IMR-90 (cell line): ENCODE measurements at regions not wholly inside any gene's neighbourhood (a gene's known extent, or its start where the extent isn't known, plus 50 kb on each side); places are given as distances from the start of the nearest gene placed in this dataset.

Experiments used
- ATAC-seq: fragments of 200-7000 bp; cut with Tn5 transposase; 2 replicates; pipeline ENCODE4 v1.9.1; 2020; ENCODE audit warnings: low read depth, mild to moderate bottlenecking, moderate library complexity
- BruUV-seq: library from RNA; stranded (reverse); fragments of 400-500 nt; replicated peaks from 2 replicates; lab custom pipeline; 2021; lab: Mats Ljungman, UMichigan
- CTCF ChIA-PET: fragments of 300-600 bp; formaldehyde crosslinking; extraction: SDS; loops from one replicate; lab custom pipeline; 2021; ENCODE audit warnings: antibody characterized with exemption; lab: Yijun Ruan, JAX
- POLR2A ChIA-PET: fragments of 300-600 bp; sonication (Branson Sonifier 250); formaldehyde crosslinking; loops from one replicate; lab custom pipeline; 2022; ENCODE audit warnings: antibody characterized with exemption; ENCODE audit not compliant: unreplicated experiment; lab: Charles Lee
- DNase-seq: peaks from one replicate; pipeline ENCODE4 v3.0.0; 2013
- H2AFZ ChIP-seq: replicated peaks from 2 replicates; pipeline ENCODE3; 2013; ENCODE audit warnings: low read length, mild to moderate bottlenecking; ENCODE audit not compliant: poor library complexity
- H2AK5ac ChIP-seq: 2 replicates; pipeline ENCODE4 v1.6.1; 2013; ENCODE audit warnings: low read depth, low read length, inconsistent platforms
- H2AK9ac ChIP-seq: replicated peaks from 2 replicates; pipeline ENCODE3; 2013; ENCODE audit warnings: mild to moderate bottlenecking, low read depth, low read length, moderate library complexity; ENCODE audit not compliant: poor library complexity
- H2BK120ac ChIP-seq: 2 replicates; pipeline ENCODE4 v1.6.1; 2013; ENCODE audit warnings: low read depth, low read length, inconsistent platforms
- H2BK15ac ChIP-seq: 3 replicates; pipeline ENCODE4 v1.6.1; 2013; ENCODE audit warnings: low read depth, low read length, inconsistent platforms
- H2BK20ac ChIP-seq: 2 replicates; pipeline ENCODE4 v1.6.1; 2013; ENCODE audit warnings: low read depth, mild to moderate bottlenecking, inconsistent platforms, low read length, moderate library complexity
- H2BK5ac ChIP-seq: 2 replicates; pipeline ENCODE4 v1.6.1; 2013; ENCODE audit warnings: mild to moderate bottlenecking, low read depth, low read length, inconsistent platforms; ENCODE audit not compliant: poor library complexity, severe bottlenecking
- H3K14ac ChIP-seq: replicated peaks from 2 replicates; pipeline ENCODE4 v1.6.1; 2013; ENCODE audit warnings: low read depth, low read length, inconsistent platforms
- H3K18ac ChIP-seq: 2 replicates; pipeline ENCODE4 v1.6.1; 2013; ENCODE audit warnings: low read depth, low read length, control low read depth
- H3K23ac ChIP-seq: 2 replicates; pipeline ENCODE4 v1.6.1; 2013; ENCODE audit warnings: low read depth, low read length, inconsistent platforms
- H3K27ac ChIP-seq: 2 replicates; pipeline ENCODE4 v1.5.1; 2013; ENCODE audit warnings: mild to moderate bottlenecking, control low read depth, low read length; ENCODE audit not compliant: insufficient read depth
- H3K27me3 ChIP-seq: 2 replicates; pipeline ENCODE4 v1.6.1; 2013; ENCODE audit warnings: low read length; ENCODE audit not compliant: control insufficient read depth, insufficient read depth
- H3K36me3 ChIP-seq: 2 replicates; pipeline ENCODE4 v1.6.1; 2013; ENCODE audit warnings: low read length, mixed read lengths; ENCODE audit not compliant: control insufficient read depth, insufficient read depth
- H3K4ac ChIP-seq: 2 replicates; pipeline ENCODE4 v1.6.1; 2013; ENCODE audit warnings: low read depth, low read length, inconsistent platforms
- H3K4me1 ChIP-seq: 2 replicates; pipeline ENCODE4 v1.6.1; 2013; ENCODE audit warnings: low read length, mixed read lengths; ENCODE audit not compliant: control insufficient read depth, insufficient read depth
- H3K4me2 ChIP-seq: 2 replicates; pipeline ENCODE4 v1.6.1; 2013; ENCODE audit warnings: low read depth, mild to moderate bottlenecking, control low read depth, low read length, moderate library complexity
- H3K4me3 ChIP-seq: 2 replicates; pipeline ENCODE4 v1.5.1; 2013; ENCODE audit warnings: low read depth, mild to moderate bottlenecking, control low read depth, low read length, moderate library complexity; ENCODE audit not compliant: insufficient read depth
- H3K56ac ChIP-seq: 2 replicates; pipeline ENCODE4 v1.6.1; 2013; ENCODE audit warnings: low read length, inconsistent platforms; ENCODE audit not compliant: insufficient read depth; ENCODE audit errors: extremely low read depth
- H3K79me1 ChIP-seq, 2 experiments: 2 replicates each; pipeline ENCODE4 v1.6.1; 2013; ENCODE audit warnings: low read length in 2 of 2, inconsistent platforms in 1 of 2, low read depth in 1 of 2
- H3K9ac ChIP-seq: 2 replicates; pipeline ENCODE4 v1.6.1; 2013; ENCODE audit warnings: low read depth, low read length, control low read depth
- H3K9me1 ChIP-seq: 2 replicates; pipeline ENCODE4 v1.6.1; 2013; ENCODE audit warnings: low read length, inconsistent platforms; ENCODE audit not compliant: insufficient read depth
- H3K9me3 ChIP-seq: 2 replicates; pipeline ENCODE4 v1.6.1; 2013; ENCODE audit warnings: low read length; ENCODE audit not compliant: control insufficient read depth, insufficient read depth
- H4K20me1 ChIP-seq: 2 replicates; pipeline ENCODE4 v1.6.1; 2013; ENCODE audit warnings: low read length, inconsistent platforms; ENCODE audit not compliant: insufficient read depth
- H4K5ac ChIP-seq: 2 replicates; pipeline ENCODE4 v1.6.1; 2013; ENCODE audit warnings: mild to moderate bottlenecking, low read depth, low read length, control low read depth
- H4K8ac ChIP-seq, 2 experiments: 2 replicates each; pipeline ENCODE4 v1.6.1; 2013; ENCODE audit warnings: low read depth in 2 of 2, low read length in 2 of 2, control low read depth in 1 of 2, inconsistent platforms in 1 of 2
- H4K91ac ChIP-seq: 2 replicates; pipeline ENCODE4 v1.6.1; 2013; ENCODE audit warnings: low read depth, low read length, inconsistent platforms; ENCODE audit not compliant: insufficient read depth
- RCOR1 ChIP-seq: IDR thresholded peaks from 2 replicates; pipeline ENCODE4 v1.6.1; 2012; ENCODE audit warnings: mild to moderate bottlenecking, low read length, improper control_type of control experiment; ENCODE audit not compliant: insufficient replicate concordance
- WGBS, 2 experiments: methylation state at CpG; one replicate each; pipeline versions ENCODE4 v1.1.5 to v1.1.7; 2013; ENCODE audit warnings: missing lambda C conversion rate in 2 of 2; ENCODE audit not compliant: insufficient read length in 1 of 2; ENCODE audit errors: extremely low coverage in 2 of 2; 5-methylcytosine and 5-hydroxymethylcytosine counted together
- dilution Hi-C: fragments of 300-500 bp; cut with HindIII; formaldehyde crosslinking; loops from one replicate; pipeline ENCODE4 v1.14.3; 2018; ENCODE audit warnings: low sequenced_read_pairs; ENCODE audit not compliant: unreplicated experiment
- in situ Hi-C: fragments of 300-500 bp; cut with MboI; formaldehyde crosslinking; loops from 3 replicates; pipeline ENCODE4 v1.14.3; 2019; ENCODE audit warnings: low sequenced_read_pairs, inconsistent platforms, mixed read lengths
- intact Hi-C: fragments of 100-400 bp; cut with micrococcal nuclease; formaldehyde crosslinking; loops from 2 replicates; pipeline ENCODE4 v1.10.0; 2022

GRCh38 chr3:157841029-157841428 is 265.2 kb downstream of the SHOX2 start:
- Histone ChIP-seq H3K9me1 (no peaks in the 10 kb centered on the region), H2AK5ac (no peak overlapping the region), H3K27me3 (no peaks in the 10 kb centered on the region; the same call in 1 of the 2 replicates), H3K36me3 (no peaks in the 10 kb centered on the region), H2BK15ac (no peak overlapping the region), H2AK9ac (no peak overlapping the region), H4K91ac (no peak overlapping the region), H3K4ac (no peak overlapping the region), H4K20me1 (no peaks in the 10 kb centered on the region), H3K4me2 (no peak overlapping the region), H3K18ac (no peak overlapping the region), H4K5ac (no peak overlapping the region), H3K79me1 (no peaks in the 10 kb centered on the region), H3K56ac (no peak overlapping the region), H2BK5ac (no peak overlapping the region), H2AFZ (no peak overlapping the region), H3K9me3 (no peaks in the 10 kb centered on the region), H3K4me3 (no peak overlapping the region), H2BK120ac (no peak overlapping the region), H3K23ac (no peak overlapping the region), H3K4me1 (no peaks in the 10 kb centered on the region), H4K8ac (no peak overlapping the region), H3K9ac (no peak overlapping the region), H3K14ac (no peak overlapping the region), H3K27ac (no peak overlapping the region), H2BK20ac (no peak overlapping the region)
- no CpG with 5 or more reads among the region's 3 CpGs for WGBS, 2 experiments
- CTCF ChIA-PET = no interaction called here
- no peak for TF ChIP-seq RCOR1
- dilution Hi-C loops (no loop called here), intact Hi-C loops (no loop called here), in situ Hi-C loops (no loop called here)
- no TSS peak for BruUV-seq
- no peak for ATAC-seq
- POLR2A ChIA-PET = no interaction called here
- DNase-seq = no peak
